Neuronal stem cell (in vitro differentiated cells): ENCODE measurements at regions not wholly inside any gene's neighbourhood (a gene's known extent, or its start where the extent isn't known, plus 50 kb on each side); places are given as distances from the start of the nearest gene placed in this dataset.

ENCODE experiments used
- DNase-seq: peaks from one replicate; pipeline ENCODE4 v3.0.0-alpha.2; 2013; ENCODE audit warnings: low spot score
- H2AFZ ChIP-seq: one replicate; pipeline ENCODE4 v1.6.1; 2013; ENCODE audit warnings: mild to moderate bottlenecking, low read length, inconsistent platforms
- H2AK5ac ChIP-seq: 2 replicates; pipeline ENCODE4 v1.6.1; 2013; ENCODE audit warnings: low read depth, mild to moderate bottlenecking, inconsistent platforms, low read length, moderate library complexity, mixed read lengths
- H2BK120ac ChIP-seq: 2 replicates; pipeline ENCODE4 v1.6.1; 2013; ENCODE audit warnings: low read depth, mild to moderate bottlenecking, inconsistent platforms, low read length, moderate library complexity, mixed read lengths
- H2BK12ac ChIP-seq: one replicate; pipeline ENCODE4 v1.6.1; 2013; ENCODE audit warnings: low read length, inconsistent platforms
- H2BK15ac ChIP-seq: 2 replicates; pipeline ENCODE4 v1.6.1; 2013; ENCODE audit warnings: mild to moderate bottlenecking, low read length, inconsistent platforms, mixed read lengths
- H2BK5ac ChIP-seq: one replicate; pipeline ENCODE4 v1.6.1; 2013; ENCODE audit warnings: inconsistent platforms, mild to moderate bottlenecking, low read length, moderate library complexity
- H3K14ac ChIP-seq: one replicate; pipeline ENCODE4 v1.6.1; 2013; ENCODE audit warnings: low read length, inconsistent platforms
- H3K18ac ChIP-seq: 2 replicates; pipeline ENCODE4 v1.6.1; 2013; ENCODE audit warnings: low read length, inconsistent platforms
- H3K23ac ChIP-seq: 2 replicates; pipeline ENCODE4 v1.6.1; 2013; ENCODE audit warnings: low read depth, mild to moderate bottlenecking, mixed read lengths, low read length, inconsistent platforms; ENCODE audit not compliant: poor library complexity
- H3K27ac ChIP-seq: replicated peaks from 3 replicates; pipeline ENCODE4 v1.5.1; 2013; ENCODE audit warnings: low read length, inconsistent platforms
- H3K27me3 ChIP-seq, 3 experiments: 2 replicates each; pipeline ENCODE4 v1.6.1; 2013; ENCODE audit warnings: low read length in 3 of 3, mild to moderate bottlenecking in 2 of 3, inconsistent platforms in 1 of 3, low read depth in 1 of 3, mixed read lengths in 1 of 3, moderate library complexity in 1 of 3; ENCODE audit not compliant: control insufficient read depth in 3 of 3, insufficient read depth in 3 of 3
- H3K36me3 ChIP-seq, 2 donors: replicated peaks in 1 of 2; 2 replicates each; pipeline ENCODE4 v1.6.1; 2013; ENCODE audit warnings: low read length in 2 of 2; ENCODE audit not compliant: control insufficient read depth in 2 of 2, insufficient read depth in 2 of 2
- H3K4ac ChIP-seq: 2 replicates; pipeline ENCODE4 v1.6.1; 2013; ENCODE audit warnings: inconsistent platforms, mild to moderate bottlenecking, low read length, moderate library complexity
- H3K4me1 ChIP-seq, 2 donors: 1 replicate in 1 of 2; 2 replicates in 1 of 2; pipeline ENCODE4 v1.6.1; 2013; ENCODE audit warnings: low read length in 2 of 2, low read depth in 1 of 2; ENCODE audit not compliant: control insufficient read depth in 2 of 2, insufficient read depth in 1 of 2
- H3K4me2 ChIP-seq: one replicate; pipeline ENCODE4 v1.6.1; 2013; ENCODE audit warnings: mild to moderate bottlenecking, low read length, inconsistent platforms; ENCODE audit not compliant: insufficient read depth, poor library complexity, severe bottlenecking
- H3K4me3 ChIP-seq, 2 donors: 2 replicates each; pipeline ENCODE4 v1.5.1; 2013; ENCODE audit warnings: low read length in 2 of 2, mild to moderate bottlenecking in 2 of 2, inconsistent platforms in 1 of 2, moderate library complexity in 1 of 2
- H3K79me1 ChIP-seq: one replicate; pipeline ENCODE4 v1.6.1; 2013; ENCODE audit warnings: low read depth, mild to moderate bottlenecking, inconsistent platforms, low read length, moderate library complexity
- H3K9ac ChIP-seq: one replicate; pipeline ENCODE4 v1.6.1; 2013; ENCODE audit warnings: mild to moderate bottlenecking, low read depth, low read length, inconsistent platforms; ENCODE audit not compliant: poor library complexity
- H3K9me3 ChIP-seq, 2 donors: replicated peaks in 1 of 2; 2 replicates each; pipeline versions ENCODE3 to v1.6.1; 2013; ENCODE audit warnings: low read length in 2 of 2, mild to moderate bottlenecking in 2 of 2, inconsistent platforms in 1 of 2, low read depth in 1 of 2, mixed read lengths in 1 of 2, moderate library complexity in 1 of 2; ENCODE audit not compliant: control insufficient read depth in 2 of 2, insufficient read depth in 1 of 2
- H4K8ac ChIP-seq: one replicate; pipeline ENCODE4 v1.6.1; 2013; ENCODE audit warnings: low read depth, mild to moderate bottlenecking, inconsistent platforms, low read length, moderate library complexity
- H4K91ac ChIP-seq: one replicate; pipeline ENCODE4 v1.6.1; 2013; ENCODE audit warnings: low read length, low read depth, mild to moderate bottlenecking, inconsistent platforms; ENCODE audit not compliant: poor library complexity
- WGBS, 2 donors: extraction: QIAGEN DNeasy Blood & Tissue Kit; methylation state at CpG; one replicate each; pipeline ENCODE4 v1.1.7; 2013; ENCODE audit warnings: missing lambda C conversion rate in 2 of 2, mixed read lengths in 1 of 2; ENCODE audit not compliant: insufficient read length in 2 of 2, insufficient replicate concordance in 1 of 2; ENCODE audit errors: extremely low coverage in 2 of 2; 5-methylcytosine and 5-hydroxymethylcytosine counted together

GRCh38 chr10:105757302-105757701, 1116.2 kb downstream of the SORCS3 start:
- Histone ChIP-seq H3K18ac (no peak overlapping the region), H2AK5ac (no peak overlapping the region), H3K27me3 (peaks cover 0 to 2% (median 0%) of the 10 kb centered on the region in 3 experiments), H3K14ac (no peak overlapping the region), H2BK120ac (no peak overlapping the region), H2BK15ac (no peak overlapping the region), H3K4me2 (no peak overlapping the region), H3K36me3 (no peaks in the 10 kb centered on the region), H3K4me3 (no peak overlapping the region), H3K27ac (no peak overlapping the region), H4K91ac (no peak overlapping the region), H3K4ac (no peak overlapping the region), H2AFZ (no peak overlapping the region), H3K9ac (no peak overlapping the region), H3K9me3 (no peaks in the 10 kb centered on the region), H4K8ac (no peak overlapping the region), H2BK12ac (no peak overlapping the region), H3K79me1 (no peaks in the 10 kb centered on the region), H3K23ac (no peak overlapping the region), H2BK5ac (no peak overlapping the region), H3K4me1 (peaks cover 0 to 5% of the 10 kb centered on the region in 2 donors)
- no CpG with 5 or more reads among the region's 4 CpGs for WGBS, 2 donors
- DNase-seq = no peak

- WGBS, 2 donors = no CpG with 5 or more reads among the region's 3 CpGs
These were observed 1115.3 kb downstream of the SORCS3 start for GRCh38 chr10:105756386-105756785.

GRCh38 chr10:105751688-105752087, 1110.6 kb downstream of the SORCS3 start:
- Histone ChIP-seq H4K8ac (no peak overlapping the region), H3K9ac (no peak overlapping the region), H3K27ac (no peak overlapping the region), H3K4me2 (no peak overlapping the region), H3K14ac (no peak overlapping the region), H2BK5ac (no peak overlapping the region), H3K18ac (no peak overlapping the region), H3K4me1 (no peaks in the 10 kb centered on the region), H2AK5ac (no peak overlapping the region), H3K9me3 (no peaks in the 10 kb centered on the region), H3K27me3 (no peaks in the 10 kb centered on the region), H2BK15ac (no peak overlapping the region), H2AFZ (no peak overlapping the region), H4K91ac (no peak overlapping the region), H3K36me3 (no peaks in the 10 kb centered on the region), H2BK12ac (no peak overlapping the region), H3K4ac (no peak overlapping the region), H3K23ac (no peak overlapping the region), H2BK120ac (no peak overlapping the region), H3K79me1 (no peaks in the 10 kb centered on the region), H3K4me3 (no peak overlapping the region)
- no CpG with 5 or more reads among the region's 1 CpG for WGBS, 2 donors
- no peak for DNase-seq

More at GRCh38 chr10:105756386-105756785, 1115.3 kb downstream of the SORCS3 start:
- no peak overlapping the region for H3K14ac ChIP-seq
- peaks cover 0 to 5% of the 10 kb centered on the region in 2 donors for H3K4me1 ChIP-seq
- no peak overlapping the region for H3K27ac ChIP-seq
- peaks cover 0 to under 1% (median 0%) of the 10 kb centered on the region in 3 experiments for H3K27me3 ChIP-seq
- H2AK5ac ChIP-seq = no peak overlapping the region
- no peak overlapping the region for H2BK120ac ChIP-seq
- H3K4me3 ChIP-seq = no peak overlapping the region
- H4K8ac ChIP-seq = no peak overlapping the region
- H2BK5ac ChIP-seq = no peak overlapping the region
- no peak overlapping the region for H3K4ac ChIP-seq
- no peaks in the 10 kb centered on the region for H3K9me3 ChIP-seq
- H3K9ac ChIP-seq = no peak overlapping the region
- DNase-seq = no peak
- no peak overlapping the region for H3K18ac ChIP-seq
- H2AFZ ChIP-seq = no peak overlapping the region
- H3K79me1 ChIP-seq = no peaks in the 10 kb centered on the region
- no peaks in the 10 kb centered on the region for H3K36me3 ChIP-seq
- no peak overlapping the region for H3K23ac ChIP-seq
- no peak overlapping the region for H2BK12ac ChIP-seq
- no peak overlapping the region for H3K4me2 ChIP-seq
- H4K91ac ChIP-seq = no peak overlapping the region
- no peak overlapping the region for H2BK15ac ChIP-seq

- no peaks in the 10 kb centered on the region for H3K79me1 ChIP-seq
- H2AK5ac ChIP-seq = no peak overlapping the region
- no peaks in the 10 kb centered on the region for H3K9me3 ChIP-seq
- no peak overlapping the region for H2BK120ac ChIP-seq
- no peak overlapping the region for H3K4me3 ChIP-seq
- no peak overlapping the region for H2BK5ac ChIP-seq
- no peak overlapping the region for H3K9ac ChIP-seq
- DNase-seq = no peak
- H3K18ac ChIP-seq = no peak overlapping the region
- no peak overlapping the region for H3K4ac ChIP-seq
- H3K4me1 ChIP-seq = no peaks in the 10 kb centered on the region
- no peak overlapping the region for H2AFZ ChIP-seq
- no peaks in the 10 kb centered on the region for H3K27me3 ChIP-seq
- H3K36me3 ChIP-seq = no peaks in the 10 kb centered on the region
- no peak overlapping the region for H2BK15ac ChIP-seq
- no peak overlapping the region for H2BK12ac ChIP-seq
- no peak overlapping the region for H3K27ac ChIP-seq
- no peak overlapping the region for H3K14ac ChIP-seq
- H3K23ac ChIP-seq = no peak overlapping the region
- no peak overlapping the region for H4K8ac ChIP-seq
- H3K4me2 ChIP-seq = no peak overlapping the region
- no CpG with 5 or more reads among the region's 6 CpGs for WGBS, 2 donors
- no peak overlapping the region for H4K91ac ChIP-seq
These were observed 1104.6 kb downstream of the SORCS3 start for GRCh38 chr10:105745596-105746148.
